HCT116 (cell line): ENCODE measurements at regions not wholly inside any gene's neighbourhood (a gene's known extent, or its start where the extent isn't known, plus 50 kb on each side); places are given as distances from the start of the nearest gene placed in this dataset.

Source experiments
- ATAC-seq: fragments of 200-7000 bp; cut with Tn5 transposase; 2 replicates; pipeline ENCODE4 v1.9.1; 2020; ENCODE audit warnings: mild to moderate bottlenecking, moderate library complexity
- BruUV-seq: library from RNA; stranded (reverse); fragments of 400-500 nt; replicated peaks from 2 replicates; lab custom pipeline; 2021; lab: Mats Ljungman, UMichigan
- CTCF ChIA-PET: fragments of 300-600 bp; sonication (Branson Sonifier 250); formaldehyde crosslinking; loops from one replicate; lab custom pipeline; 2021; ENCODE audit warnings: antibody characterized with exemption; lab: Charles Lee
- POLR2A ChIA-PET: fragments of 300-600, 350-600 bp; sonication (Branson Sonifier 250); formaldehyde crosslinking; loops from one replicate; lab custom pipeline; 2021; ENCODE audit warnings: antibody characterized with exemption; lab: Charles Lee
- RAD21 ChIA-PET, 2 experiments: fragments of 300-600 bp; sonication (Branson Sonifier 250); formaldehyde crosslinking; loops; one replicate each; lab custom pipeline; 2023; ENCODE audit warnings: low total read pairs in 2 of 2; ENCODE audit not compliant: uncharacterized antibody in 2 of 2, unreplicated experiment in 2 of 2, low non-redundant PET in 1 of 2; lab: Charles Lee
- DNase-seq: peaks from one replicate; pipeline ENCODE4 v3.0.0-alpha.2; 2010; ENCODE audit warnings: low read depth, low spot score
- H2AFZ ChIP-seq: fragments of 200-600 bp; shearing (Covaris generic), sonication (generic); 2 replicates; pipeline ENCODE4 v1.6.1; 2017; ENCODE audit warnings: low read depth, mixed run types, mixed read lengths, antibody characterized with exemption, low read length; ENCODE audit not compliant: poor library complexity, severe bottlenecking
- H3K27ac ChIP-seq: 2 replicates; pipeline ENCODE4 v1.5.1; 2012; ENCODE audit warnings: low read depth, low read length
- H3K27me3 ChIP-seq: fragments of 200-600 bp; sonication (generic); 2 replicates; pipeline ENCODE4 v1.6.1; 2016; ENCODE audit warnings: mixed run types, low read length, mixed read lengths; ENCODE audit not compliant: insufficient read depth
- H3K36me3 ChIP-seq, 2 experiments: fragments of 200-500 bp in 1 of 2; fragments of 200-600 bp in 1 of 2; sonication (Bioruptor generic) in 1 of 2; sonication (generic) in 1 of 2; 2 replicates each; pipeline versions ENCODE4 v1.5.1 to v1.6.1; 2014 to 2016; ENCODE audit warnings: low read length in 2 of 2, inconsistent platforms in 1 of 2, mixed read lengths in 1 of 2, mixed run types in 1 of 2; ENCODE audit not compliant: insufficient read depth in 2 of 2, control insufficient read depth in 1 of 2
- H3K4me1 ChIP-seq, 2 experiments: fragments of 200-600 bp in 1 of 2; sonication (generic) in 1 of 2; 2 replicates each; pipeline versions ENCODE4 v1.5.1 to v1.6.1; 2012 to 2017; ENCODE audit warnings: low read length in 2 of 2, inconsistent platforms in 1 of 2, mild to moderate bottlenecking in 1 of 2, mixed read lengths in 1 of 2, mixed run types in 1 of 2, moderate library complexity in 1 of 2; ENCODE audit not compliant: insufficient read depth in 2 of 2, control insufficient read depth in 1 of 2
- H3K4me2 ChIP-seq: fragments of 200-600 bp; sonication (generic); 2 replicates; pipeline ENCODE4 v1.6.1; 2017; ENCODE audit warnings: mixed run types, low read length, mixed read lengths
- H3K4me3 ChIP-seq, 2 experiments: fragments of 200-600 bp in 1 of 2; sonication (generic) in 1 of 2; replicated peaks in 1 of 2; 2 replicates each; pipeline ENCODE4 v1.5.1; 2011 to 2016; ENCODE audit warnings: low read length in 2 of 2, control low read depth in 1 of 2, low read depth in 1 of 2, mild to moderate bottlenecking in 1 of 2, mixed read lengths in 1 of 2, mixed run types in 1 of 2
- H3K79me2 ChIP-seq: fragments of 200-600 bp; sonication (generic); 2 replicates; pipeline ENCODE4 v1.6.1; 2017; ENCODE audit warnings: mild to moderate bottlenecking, mixed run types, low read length, moderate library complexity, mixed read lengths; ENCODE audit not compliant: insufficient read depth
- H3K9ac ChIP-seq: fragments of 200-600 bp; sonication (generic); 2 replicates; pipeline ENCODE4 v1.6.1; 2016; ENCODE audit warnings: low read length, mixed read lengths
- H3K9me2 ChIP-seq: fragments of 200-600 bp; sonication (generic), shearing (Covaris generic); 2 replicates; pipeline ENCODE4 v1.6.1; 2017; ENCODE audit warnings: mixed run types, mild to moderate bottlenecking, moderate library complexity; ENCODE audit not compliant: insufficient read depth
- H3K9me3 ChIP-seq, 2 experiments: fragments of 200-500 bp in 1 of 2; fragments of 200-600 bp in 1 of 2; sonication (Bioruptor generic) in 1 of 2; sonication (generic) in 1 of 2; 2 replicates each; pipeline ENCODE4 v1.6.1; 2014 to 2017; ENCODE audit warnings: low read length in 2 of 2, mixed read lengths in 2 of 2, inconsistent platforms in 1 of 2, low read depth in 1 of 2, mild to moderate bottlenecking in 1 of 2, mixed run types in 1 of 2, moderate library complexity in 1 of 2; ENCODE audit not compliant: control insufficient read depth in 1 of 2, insufficient read depth in 1 of 2
- H4K20me1 ChIP-seq: fragments of 200-600 bp; sonication (generic), shearing (Covaris generic); 2 replicates; pipeline ENCODE4 v1.6.1; 2017; ENCODE audit warnings: mixed run types, mild to moderate bottlenecking, moderate library complexity; ENCODE audit not compliant: insufficient read depth
- CBX3 ChIP-seq: IDR thresholded peaks from 2 replicates; pipeline ENCODE4 v1.6.1; 2012; ENCODE audit warnings: low read depth
- CEBPB ChIP-seq: IDR thresholded peaks from 2 replicates; pipeline ENCODE4 v1.6.1; 2012; ENCODE audit warnings: low read depth
- EZH2phosphoT487 ChIP-seq: fragments of 200-600 bp; IDR thresholded peaks from 2 replicates; pipeline ENCODE4 v1.6.1; 2018; ENCODE audit warnings: antibody characterized with exemption, borderline replicate concordance
- POLR2A ChIP-seq: IDR thresholded peaks from 2 replicates; pipeline ENCODE4 v1.7.0; 2011; ENCODE audit warnings: borderline replicate concordance; ENCODE audit not compliant: insufficient read depth, insufficient read length; ENCODE audit errors: extremely low read depth
- POLR2AphosphoS5 ChIP-seq: IDR thresholded peaks from 2 replicates; pipeline ENCODE4 v1.6.1; 2011; ENCODE audit warnings: mild to moderate bottlenecking, low read depth, low read length, moderate library complexity
- SIN3A ChIP-seq: IDR thresholded peaks from 2 replicates; pipeline ENCODE4 v1.6.1; 2012; ENCODE audit warnings: low read depth
- SP1 ChIP-seq: IDR thresholded peaks from 2 replicates; pipeline ENCODE4 v1.6.1; 2012; ENCODE audit warnings: low read depth
- YY1 ChIP-seq: IDR thresholded peaks from 2 replicates; pipeline ENCODE4 v1.6.1; 2011; ENCODE audit warnings: low read length, low read depth, moderate library complexity, mild to moderate bottlenecking; ENCODE audit not compliant: insufficient replicate concordance; ENCODE audit errors: extremely low read depth
- ZFX ChIP-seq: fragments of 450-650 bp; IDR thresholded peaks from 2 replicates; pipeline ENCODE4 v1.6.1; 2017
- ZNF274 ChIP-seq: fragments of 200-500 bp; sonication (Bioruptor generic); IDR thresholded peaks from 2 replicates; pipeline ENCODE4 v1.6.1; 2014; ENCODE audit warnings: mild to moderate bottlenecking, low read depth, low read length, inconsistent platforms
- intact Hi-C: fragments of 100-400 bp; cut with micrococcal nuclease; formaldehyde crosslinking; loops from 2 replicates; pipeline ENCODE4 v1.10.0; 2022
- TF ChIP-seq, protein P1 (sequence below): IDR thresholded peaks from 2 replicates; pipeline ENCODE4 v1.6.1; 2012
- TF ChIP-seq, protein P2 (sequence below): IDR thresholded peaks from 2 replicates; pipeline ENCODE4 v1.6.1; 2011; ENCODE audit warnings: mild to moderate bottlenecking, low read length, moderate library complexity; ENCODE audit not compliant: insufficient replicate concordance; ENCODE audit errors: extremely low read depth
- TF ChIP-seq, protein P3 (sequence below): IDR thresholded peaks from 2 replicates; pipeline ENCODE4 v1.6.1; 2012
- TF ChIP-seq, protein P4 (sequence below), 3 experiments: fragments of 200-600 bp in 1 of 3; sonication (generic) in 1 of 3; IDR thresholded peaks in 2 of 3; conservative IDR thresholded peaks in 1 of 3; 2 replicates each; pipeline ENCODE4 v1.5.1; 2012 to 2017; ENCODE audit warnings: low read depth in 2 of 3, low read length in 2 of 3, antibody characterized with exemption in 1 of 3, borderline replicate concordance in 1 of 3, control low read depth in 1 of 3, mild to moderate bottlenecking in 1 of 3, mixed read lengths in 1 of 3, mixed run types in 1 of 3, moderate library complexity in 1 of 3; ENCODE audit not compliant: insufficient read depth in 1 of 3
- TF ChIP-seq, protein P5 (sequence below): IDR thresholded peaks from 2 replicates; pipeline ENCODE4 v1.6.1; 2012; ENCODE audit warnings: low read depth

DNA sequence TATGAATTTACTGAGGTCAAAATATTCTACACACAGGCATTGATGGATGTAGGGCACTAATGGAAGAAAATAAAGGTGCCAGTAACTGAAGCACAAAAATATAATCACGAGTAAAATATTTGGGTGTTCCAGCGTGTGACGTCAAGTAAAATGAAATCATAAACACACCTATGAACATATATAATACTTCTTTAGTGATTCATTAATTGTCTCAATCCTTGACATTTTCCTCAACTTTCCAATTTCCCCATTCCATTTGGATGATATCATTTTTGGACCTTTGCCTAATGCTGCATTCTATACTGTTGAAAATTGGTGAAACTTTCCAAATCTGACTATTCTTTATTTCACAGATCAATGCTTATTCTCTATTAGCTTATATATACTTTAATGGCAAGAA is 649.3 kb downstream of the GALC start:
- no peak overlapping the region for H3K4me3 ChIP-seq
- no peaks in the 10 kb centered on the region for H3K4me1 ChIP-seq
- H3K27ac ChIP-seq, result no peak overlapping the region
- H4K20me1 ChIP-seq, result no peaks in the 10 kb centered on the region
- RAD21 ChIA-PET, result no interaction called here
- CTCF ChIA-PET, result no interaction called here
- H3K79me2 ChIP-seq, result no peaks in the 10 kb centered on the region
- no peaks in the 10 kb centered on the region for H3K36me3 ChIP-seq
- ATAC-seq (no peak), DNase-seq (no peak)
- no peak overlapping the region for H2AFZ ChIP-seq
- H3K27me3 ChIP-seq, result no peaks in the 10 kb centered on the region
- intact Hi-C loops, result no loop called here
- TF ChIP-seq YY1, result no peak
- TF ChIP-seq, protein P1, sequence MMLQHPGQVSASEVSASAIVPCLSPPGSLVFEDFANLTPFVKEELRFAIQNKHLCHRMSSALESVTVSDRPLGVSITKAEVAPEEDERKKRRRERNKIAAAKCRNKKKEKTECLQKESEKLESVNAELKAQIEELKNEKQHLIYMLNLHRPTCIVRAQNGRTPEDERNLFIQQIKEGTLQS, result no peak
- TF ChIP-seq POLR2AphosphoS5, result no peak
- TF ChIP-seq, protein P2, sequence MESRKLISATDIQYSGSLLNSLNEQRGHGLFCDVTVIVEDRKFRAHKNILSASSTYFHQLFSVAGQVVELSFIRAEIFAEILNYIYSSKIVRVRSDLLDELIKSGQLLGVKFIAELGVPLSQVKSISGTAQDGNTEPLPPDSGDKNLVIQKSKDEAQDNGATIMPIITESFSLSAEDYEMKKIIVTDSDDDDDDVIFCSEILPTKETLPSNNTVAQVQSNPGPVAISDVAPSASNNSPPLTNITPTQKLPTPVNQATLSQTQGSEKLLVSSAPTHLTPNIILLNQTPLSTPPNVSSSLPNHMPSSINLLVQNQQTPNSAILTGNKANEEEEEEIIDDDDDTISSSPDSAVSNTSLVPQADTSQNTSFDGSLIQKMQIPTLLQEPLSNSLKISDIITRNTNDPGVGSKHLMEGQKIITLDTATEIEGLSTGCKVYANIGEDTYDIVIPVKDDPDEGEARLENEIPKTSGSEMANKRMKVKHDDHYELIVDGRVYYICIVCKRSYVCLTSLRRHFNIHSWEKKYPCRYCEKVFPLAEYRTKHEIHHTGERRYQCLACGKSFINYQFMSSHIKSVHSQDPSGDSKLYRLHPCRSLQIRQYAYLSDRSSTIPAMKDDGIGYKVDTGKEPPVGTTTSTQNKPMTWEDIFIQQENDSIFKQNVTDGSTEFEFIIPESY, result no peak
- TF ChIP-seq, protein P3, sequence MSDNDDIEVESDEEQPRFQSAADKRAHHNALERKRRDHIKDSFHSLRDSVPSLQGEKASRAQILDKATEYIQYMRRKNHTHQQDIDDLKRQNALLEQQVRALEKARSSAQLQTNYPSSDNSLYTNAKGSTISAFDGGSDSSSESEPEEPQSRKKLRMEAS, result no peak
- no peak for TF ChIP-seq POLR2A
- no peak for TF ChIP-seq SP1
- TF ChIP-seq, protein P4, sequence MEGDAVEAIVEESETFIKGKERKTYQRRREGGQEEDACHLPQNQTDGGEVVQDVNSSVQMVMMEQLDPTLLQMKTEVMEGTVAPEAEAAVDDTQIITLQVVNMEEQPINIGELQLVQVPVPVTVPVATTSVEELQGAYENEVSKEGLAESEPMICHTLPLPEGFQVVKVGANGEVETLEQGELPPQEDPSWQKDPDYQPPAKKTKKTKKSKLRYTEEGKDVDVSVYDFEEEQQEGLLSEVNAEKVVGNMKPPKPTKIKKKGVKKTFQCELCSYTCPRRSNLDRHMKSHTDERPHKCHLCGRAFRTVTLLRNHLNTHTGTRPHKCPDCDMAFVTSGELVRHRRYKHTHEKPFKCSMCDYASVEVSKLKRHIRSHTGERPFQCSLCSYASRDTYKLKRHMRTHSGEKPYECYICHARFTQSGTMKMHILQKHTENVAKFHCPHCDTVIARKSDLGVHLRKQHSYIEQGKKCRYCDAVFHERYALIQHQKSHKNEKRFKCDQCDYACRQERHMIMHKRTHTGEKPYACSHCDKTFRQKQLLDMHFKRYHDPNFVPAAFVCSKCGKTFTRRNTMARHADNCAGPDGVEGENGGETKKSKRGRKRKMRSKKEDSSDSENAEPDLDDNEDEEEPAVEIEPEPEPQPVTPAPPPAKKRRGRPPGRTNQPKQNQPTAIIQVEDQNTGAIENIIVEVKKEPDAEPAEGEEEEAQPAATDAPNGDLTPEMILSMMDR (IDR thresholded peaks at IDR 0.05 in 2 of 3, conservative IDR thresholded peaks at IDR 0.05 in 1 of 3; ENCODE audit: borderline replicate concordance in 1 of 3, insufficient read depth in 1 of 3, low read depth in 2 of 3, low read length in 2 of 3), result no peak
- no peak for TF ChIP-seq CBX3
- TF ChIP-seq, protein P5, sequence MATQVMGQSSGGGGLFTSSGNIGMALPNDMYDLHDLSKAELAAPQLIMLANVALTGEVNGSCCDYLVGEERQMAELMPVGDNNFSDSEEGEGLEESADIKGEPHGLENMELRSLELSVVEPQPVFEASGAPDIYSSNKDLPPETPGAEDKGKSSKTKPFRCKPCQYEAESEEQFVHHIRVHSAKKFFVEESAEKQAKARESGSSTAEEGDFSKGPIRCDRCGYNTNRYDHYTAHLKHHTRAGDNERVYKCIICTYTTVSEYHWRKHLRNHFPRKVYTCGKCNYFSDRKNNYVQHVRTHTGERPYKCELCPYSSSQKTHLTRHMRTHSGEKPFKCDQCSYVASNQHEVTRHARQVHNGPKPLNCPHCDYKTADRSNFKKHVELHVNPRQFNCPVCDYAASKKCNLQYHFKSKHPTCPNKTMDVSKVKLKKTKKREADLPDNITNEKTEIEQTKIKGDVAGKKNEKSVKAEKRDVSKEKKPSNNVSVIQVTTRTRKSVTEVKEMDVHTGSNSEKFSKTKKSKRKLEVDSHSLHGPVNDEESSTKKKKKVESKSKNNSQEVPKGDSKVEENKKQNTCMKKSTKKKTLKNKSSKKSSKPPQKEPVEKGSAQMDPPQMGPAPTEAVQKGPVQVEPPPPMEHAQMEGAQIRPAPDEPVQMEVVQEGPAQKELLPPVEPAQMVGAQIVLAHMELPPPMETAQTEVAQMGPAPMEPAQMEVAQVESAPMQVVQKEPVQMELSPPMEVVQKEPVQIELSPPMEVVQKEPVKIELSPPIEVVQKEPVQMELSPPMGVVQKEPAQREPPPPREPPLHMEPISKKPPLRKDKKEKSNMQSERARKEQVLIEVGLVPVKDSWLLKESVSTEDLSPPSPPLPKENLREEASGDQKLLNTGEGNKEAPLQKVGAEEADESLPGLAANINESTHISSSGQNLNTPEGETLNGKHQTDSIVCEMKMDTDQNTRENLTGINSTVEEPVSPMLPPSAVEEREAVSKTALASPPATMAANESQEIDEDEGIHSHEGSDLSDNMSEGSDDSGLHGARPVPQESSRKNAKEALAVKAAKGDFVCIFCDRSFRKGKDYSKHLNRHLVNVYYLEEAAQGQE, result no peak
- TF ChIP-seq ZFX, result no peak
- TF ChIP-seq CEBPB, result no peak
- no peak for TF ChIP-seq ZNF274
- TF ChIP-seq SIN3A, result no peak
- no peak for TF ChIP-seq EZH2phosphoT487
- POLR2A ChIA-PET, result no interaction called here
- H3K9ac ChIP-seq, result no peak overlapping the region
- no TSS peak for BruUV-seq
- H3K9me3 ChIP-seq, result peaks cover 11 to 29% of the 10 kb centered on the region in 2 experiments; a peak in 2 of 4 replicates
- no peaks in the 10 kb centered on the region for H3K9me2 ChIP-seq
- no peak overlapping the region for H3K4me2 ChIP-seq
